ENCODE measurements at regions not wholly inside any gene's neighbourhood (a gene's known extent, or its start where the extent isn't known, plus 50 kb on each side); places are given as distances from the start of the nearest gene placed in this dataset.

GRCh38 chr2:129722306-129723019 lies 257.0 kb upstream of the RAB6C start:
- TF ChIP-seq CTCF (IDR thresholded peaks at IDR 0.05; ENCODE audit: low read depth, low read length, poor library complexity, severe bottlenecking) (no peak), EZH2phosphoT487 (IDR thresholded peaks at IDR 0.05; ENCODE audit: borderline replicate concordance, low read length) (no peak)

All from DOHH2 (cell line).